ENCODE measurements at regions not wholly inside any gene's neighbourhood (a gene's known extent, or its start where the extent isn't known, plus 50 kb on each side); places are given as distances from the start of the nearest gene placed in this dataset.
"Not testable (repeated sequence)": the region's sequence is repeated elsewhere in the genome, so short reads cannot be mapped to it uniquely, and the experiment has no call there.

DNA sequence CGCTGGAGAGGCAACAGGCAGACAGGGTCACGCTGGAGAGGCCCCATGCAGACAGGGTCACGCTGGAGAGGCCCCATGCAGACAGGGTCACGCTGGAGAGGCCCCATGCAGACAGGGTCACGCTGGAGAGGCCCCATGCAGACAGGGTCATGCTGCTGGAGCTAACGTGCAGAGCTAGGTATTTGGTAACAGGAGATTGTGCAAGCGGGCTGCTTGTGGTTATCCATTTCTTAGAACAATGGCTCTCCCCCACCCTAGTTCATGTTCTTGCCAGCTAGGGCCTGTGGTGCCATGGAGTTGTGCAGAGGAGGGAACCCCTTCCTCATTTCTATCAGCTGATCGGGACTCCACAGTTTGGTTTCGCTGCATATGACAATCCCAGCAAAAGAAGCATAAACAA, 255.1 kb upstream of the ANKRD20A1 start:
- H3K27ac ChIP-seq (ENCODE audit: control insufficient read depth, insufficient read depth, low read length); H3K36me3 ChIP-seq (ENCODE audit: control insufficient read depth in 2 of 2, extremely low read depth in 1 of 2, insufficient read depth in 2 of 2, low read length in 2 of 2); H3K79me2 ChIP-seq (ENCODE audit: control insufficient read depth, insufficient read depth, low read length); dilution Hi-C loops (cut with MboI; ENCODE audit: extremely low pct_ligation_motif_present, low sequenced_read_pairs); H3K4me1 ChIP-seq (ENCODE audit: control insufficient read depth, extremely low read depth, insufficient read depth, low read length); H3K9me1 ChIP-seq (ENCODE audit: control insufficient read depth, extremely low read depth, insufficient read depth, low read length); H3K9ac ChIP-seq (ENCODE audit: control insufficient read depth, extremely low read depth, insufficient read depth, low read length); H4K20me1 ChIP-seq (ENCODE audit: control insufficient read depth, extremely low read depth, insufficient read depth, low read length); DNase-seq (ENCODE audit: low read depth, low spot score); FAIRE-seq; H3K4me3 ChIP-seq (ENCODE audit: control insufficient read depth in 2 of 3, extremely low read depth in 1 of 3, insufficient read depth in 2 of 3, low read depth in 1 of 3, low read length in 3 of 3); H2AFZ ChIP-seq (ENCODE audit: control insufficient read depth, low read length); H3K9me3 ChIP-seq (ENCODE audit: control insufficient read depth, low read depth, low read length); H3K27me3 ChIP-seq (ENCODE audit: control insufficient read depth, extremely low read depth, insufficient read depth, low read length); H3K4me2 ChIP-seq (ENCODE audit: control insufficient read depth, extremely low read depth, insufficient read depth, low read depth, low read length): not testable (repeated sequence)

DNA sequence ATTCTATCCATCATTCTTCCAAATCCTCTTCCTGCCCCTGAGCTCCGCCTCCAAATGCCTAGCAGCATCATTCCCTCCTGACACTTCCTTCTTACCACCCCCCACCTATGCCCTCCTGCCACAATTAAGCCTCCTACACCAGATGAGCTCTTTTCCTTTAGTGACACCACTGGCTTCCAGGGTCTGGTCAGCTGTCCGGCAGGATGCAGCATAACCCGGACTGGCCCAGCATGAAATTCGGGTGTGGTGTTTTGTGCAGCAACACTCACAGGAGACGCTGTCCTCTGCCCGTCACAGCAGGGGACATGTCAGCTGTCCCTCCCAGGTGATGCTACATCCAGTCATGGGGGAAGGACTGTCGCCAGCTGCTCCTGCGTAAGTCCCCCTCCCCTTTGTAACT, 266.3 kb upstream of the ANKRD20A1 start:
- H3K9me1 ChIP-seq (ENCODE audit: control insufficient read depth, extremely low read depth, insufficient read depth, low read length); H3K4me2 ChIP-seq (ENCODE audit: control insufficient read depth, extremely low read depth, insufficient read depth, low read depth, low read length); H3K9me3 ChIP-seq (ENCODE audit: control insufficient read depth, low read depth, low read length); H3K4me3 ChIP-seq (ENCODE audit: control insufficient read depth in 2 of 3, extremely low read depth in 1 of 3, insufficient read depth in 2 of 3, low read depth in 1 of 3, low read length in 3 of 3); H3K4me1 ChIP-seq (ENCODE audit: control insufficient read depth, extremely low read depth, insufficient read depth, low read length); H3K79me2 ChIP-seq (ENCODE audit: control insufficient read depth, insufficient read depth, low read length); H3K9ac ChIP-seq (ENCODE audit: control insufficient read depth, extremely low read depth, insufficient read depth, low read length); H3K27ac ChIP-seq (ENCODE audit: control insufficient read depth, insufficient read depth, low read length); H4K20me1 ChIP-seq (ENCODE audit: control insufficient read depth, extremely low read depth, insufficient read depth, low read length); H3K27me3 ChIP-seq (ENCODE audit: control insufficient read depth, extremely low read depth, insufficient read depth, low read length); DNase-seq (ENCODE audit: low read depth, low spot score); dilution Hi-C loops (cut with MboI; ENCODE audit: extremely low pct_ligation_motif_present, low sequenced_read_pairs); H2AFZ ChIP-seq (ENCODE audit: control insufficient read depth, low read length); FAIRE-seq; H3K36me3 ChIP-seq (ENCODE audit: control insufficient read depth in 2 of 2, extremely low read depth in 1 of 2, insufficient read depth in 2 of 2, low read length in 2 of 2): not testable (repeated sequence)

DNA sequence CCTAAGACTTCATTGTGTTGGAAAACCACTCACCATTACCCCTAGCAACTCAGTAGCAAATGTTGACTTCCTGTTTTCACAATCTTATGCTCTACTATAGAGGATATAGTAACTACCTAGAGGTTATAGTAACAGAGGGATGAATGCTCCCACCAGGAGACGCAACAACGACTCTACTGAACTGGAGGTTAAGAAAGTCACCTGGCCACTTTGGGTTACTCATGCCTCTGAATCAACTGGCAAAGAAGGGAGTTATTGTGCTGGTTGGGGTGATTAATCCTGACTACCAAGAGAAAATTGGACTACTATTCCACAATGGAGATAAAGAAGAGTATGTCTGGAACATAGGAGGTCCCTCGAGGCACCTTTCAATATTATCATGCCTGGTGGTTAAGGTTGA, 302.9 kb upstream of the ANKRD20A1 start:
- dilution Hi-C loops (cut with MboI; ENCODE audit: extremely low pct_ligation_motif_present, low sequenced_read_pairs); H3K4me3 ChIP-seq (ENCODE audit: control insufficient read depth in 2 of 3, extremely low read depth in 1 of 3, insufficient read depth in 2 of 3, low read depth in 1 of 3, low read length in 3 of 3); H3K36me3 ChIP-seq (ENCODE audit: control insufficient read depth in 2 of 2, extremely low read depth in 1 of 2, insufficient read depth in 2 of 2, low read length in 2 of 2); FAIRE-seq; H3K9me1 ChIP-seq (ENCODE audit: control insufficient read depth, extremely low read depth, insufficient read depth, low read length); H3K9ac ChIP-seq (ENCODE audit: control insufficient read depth, extremely low read depth, insufficient read depth, low read length); H3K4me2 ChIP-seq (ENCODE audit: control insufficient read depth, extremely low read depth, insufficient read depth, low read depth, low read length); H3K9me3 ChIP-seq (ENCODE audit: control insufficient read depth, low read depth, low read length); H2AFZ ChIP-seq (ENCODE audit: control insufficient read depth, low read length); H3K27ac ChIP-seq (ENCODE audit: control insufficient read depth, insufficient read depth, low read length); H3K79me2 ChIP-seq (ENCODE audit: control insufficient read depth, insufficient read depth, low read length); H4K20me1 ChIP-seq (ENCODE audit: control insufficient read depth, extremely low read depth, insufficient read depth, low read length); DNase-seq (ENCODE audit: low read depth, low spot score); H3K27me3 ChIP-seq (ENCODE audit: control insufficient read depth, extremely low read depth, insufficient read depth, low read length); H3K4me1 ChIP-seq (ENCODE audit: control insufficient read depth, extremely low read depth, insufficient read depth, low read length): not testable (repeated sequence)

DNA sequence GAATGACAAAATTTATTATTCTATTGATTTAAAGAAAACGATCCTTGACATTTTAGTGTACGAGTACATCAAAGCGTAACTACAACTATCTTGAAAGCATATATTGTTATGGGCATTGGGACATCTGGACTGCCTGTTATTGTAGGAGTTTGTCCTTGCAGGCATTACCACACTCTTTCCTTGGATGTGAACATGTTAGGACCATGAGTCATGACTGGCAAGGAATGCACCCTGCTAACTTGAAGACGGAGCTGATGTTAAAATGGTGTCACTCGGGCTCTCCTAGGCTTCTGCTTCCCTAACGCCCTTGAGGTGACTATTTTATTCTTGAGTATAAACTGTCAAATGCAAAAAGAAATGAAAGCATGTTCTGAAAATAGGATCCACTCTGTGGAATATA, 308.7 kb upstream of the ANKRD20A1 start:
- H2AFZ ChIP-seq (ENCODE audit: control insufficient read depth, low read length); H3K9me1 ChIP-seq (ENCODE audit: control insufficient read depth, extremely low read depth, insufficient read depth, low read length); H3K4me2 ChIP-seq (ENCODE audit: control insufficient read depth, extremely low read depth, insufficient read depth, low read depth, low read length); H3K79me2 ChIP-seq (ENCODE audit: control insufficient read depth, insufficient read depth, low read length); dilution Hi-C loops (cut with MboI; ENCODE audit: extremely low pct_ligation_motif_present, low sequenced_read_pairs); H4K20me1 ChIP-seq (ENCODE audit: control insufficient read depth, extremely low read depth, insufficient read depth, low read length); H3K36me3 ChIP-seq (ENCODE audit: control insufficient read depth in 2 of 2, extremely low read depth in 1 of 2, insufficient read depth in 2 of 2, low read length in 2 of 2); DNase-seq (ENCODE audit: low read depth, low spot score); H3K4me1 ChIP-seq (ENCODE audit: control insufficient read depth, extremely low read depth, insufficient read depth, low read length); H3K9ac ChIP-seq (ENCODE audit: control insufficient read depth, extremely low read depth, insufficient read depth, low read length); FAIRE-seq; H3K9me3 ChIP-seq (ENCODE audit: control insufficient read depth, low read depth, low read length); H3K27ac ChIP-seq (ENCODE audit: control insufficient read depth, insufficient read depth, low read length); H3K4me3 ChIP-seq (ENCODE audit: control insufficient read depth in 2 of 3, extremely low read depth in 1 of 3, insufficient read depth in 2 of 3, low read depth in 1 of 3, low read length in 3 of 3); H3K27me3 ChIP-seq (ENCODE audit: control insufficient read depth, extremely low read depth, insufficient read depth, low read length): not testable (repeated sequence)

DNA sequence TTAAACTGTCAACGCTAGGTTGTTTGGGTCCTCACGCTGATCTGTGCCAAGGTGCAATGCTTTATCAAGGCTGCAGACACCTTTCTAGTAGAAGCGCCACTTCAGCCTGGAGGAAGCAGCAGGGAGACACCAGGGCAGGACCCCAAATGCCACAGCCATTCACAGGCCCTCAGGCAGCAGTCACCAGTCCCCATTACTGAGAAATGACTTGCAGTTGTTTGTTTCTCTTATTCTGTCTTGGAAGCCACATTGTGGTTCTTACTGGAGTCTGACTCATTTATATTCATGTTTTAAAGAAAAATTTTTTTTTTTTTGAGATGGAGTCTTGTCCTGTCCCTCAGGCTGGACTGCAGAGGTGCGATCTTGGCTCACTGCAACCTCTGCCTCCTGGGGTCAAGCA, 328.9 kb upstream of the ANKRD20A1 start:
- H3K79me2 ChIP-seq (ENCODE audit: control insufficient read depth, insufficient read depth, low read length); H3K4me2 ChIP-seq (ENCODE audit: control insufficient read depth, extremely low read depth, insufficient read depth, low read depth, low read length); H3K9me1 ChIP-seq (ENCODE audit: control insufficient read depth, extremely low read depth, insufficient read depth, low read length); dilution Hi-C loops (cut with MboI; ENCODE audit: extremely low pct_ligation_motif_present, low sequenced_read_pairs); H3K4me1 ChIP-seq (ENCODE audit: control insufficient read depth, extremely low read depth, insufficient read depth, low read length); H3K9ac ChIP-seq (ENCODE audit: control insufficient read depth, extremely low read depth, insufficient read depth, low read length); H3K4me3 ChIP-seq (ENCODE audit: control insufficient read depth in 2 of 3, extremely low read depth in 1 of 3, insufficient read depth in 2 of 3, low read depth in 1 of 3, low read length in 3 of 3); FAIRE-seq; H3K27ac ChIP-seq (ENCODE audit: control insufficient read depth, insufficient read depth, low read length); H4K20me1 ChIP-seq (ENCODE audit: control insufficient read depth, extremely low read depth, insufficient read depth, low read length); H3K36me3 ChIP-seq (ENCODE audit: control insufficient read depth in 2 of 2, extremely low read depth in 1 of 2, insufficient read depth in 2 of 2, low read length in 2 of 2); H3K27me3 ChIP-seq (ENCODE audit: control insufficient read depth, extremely low read depth, insufficient read depth, low read length); H2AFZ ChIP-seq (ENCODE audit: control insufficient read depth, low read length); H3K9me3 ChIP-seq (ENCODE audit: control insufficient read depth, low read depth, low read length); DNase-seq (ENCODE audit: low read depth, low spot score): not testable (repeated sequence)
